H1 (cell line): ENCODE measurements at regions not wholly inside any gene's neighbourhood (a gene's known extent, or its start where the extent isn't known, plus 50 kb on each side); places are given as distances from the start of the nearest gene placed in this dataset.

Source experiments
- KDM4A ChIP-seq: IDR thresholded peaks from one replicate; pipeline ENCODE4 v1.7.1; 2012; ENCODE audit warnings: low read depth, mild to moderate bottlenecking, moderate library complexity, low read length, inconsistent platforms; ENCODE audit not compliant: severe bottlenecking
- KDM5A ChIP-seq: fragments of 200-600 bp; IDR thresholded peaks from 2 replicates; pipeline ENCODE4 v1.7.1; 2012; ENCODE audit warnings: mild to moderate bottlenecking, low read length, inconsistent platforms, mixed read lengths
- NRF1 ChIP-seq: IDR thresholded peaks from 2 replicates; pipeline ENCODE4 v1.6.1; 2011; ENCODE audit warnings: mild to moderate bottlenecking, low read depth, low read length, improper control_type of control experiment
- RBBP5 ChIP-seq: IDR thresholded peaks from 2 replicates; pipeline ENCODE4 v1.7.1; 2012; ENCODE audit warnings: low read depth, mild to moderate bottlenecking, inconsistent platforms, low read length, moderate library complexity, borderline replicate concordance
- TF ChIP-seq, protein P1 (sequence below): IDR thresholded peaks from 2 replicates; pipeline ENCODE4 v1.6.1; 2011; ENCODE audit warnings: low read length, improper control_type of control experiment
- TF ChIP-seq, protein P2 (sequence below): IDR thresholded peaks from 2 replicates; pipeline ENCODE4 v1.6.1; 2011; ENCODE audit warnings: low read depth, mild to moderate bottlenecking, low read length; ENCODE audit not compliant: insufficient read depth

DNA sequence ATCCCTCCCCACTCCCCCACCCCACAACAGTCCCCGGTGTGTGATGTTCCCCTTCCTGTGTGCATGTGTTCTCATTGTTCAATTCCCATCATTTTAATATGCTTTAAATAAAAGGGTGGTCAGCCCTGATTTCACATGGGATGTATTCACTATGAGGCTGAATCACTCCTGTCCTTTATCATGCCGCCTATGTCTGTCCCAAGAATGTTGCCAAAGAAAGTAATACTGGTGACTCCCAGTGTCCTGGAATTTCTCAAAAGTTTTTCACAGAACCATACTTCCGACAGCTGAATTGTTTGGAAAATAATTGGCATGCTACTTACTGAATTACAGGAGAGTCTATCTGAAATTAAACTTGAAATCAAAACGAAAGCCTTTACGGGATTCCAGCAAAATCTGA, 217.7 kb downstream of the HAO1 start (continued):
- TF ChIP-seq, protein P1, sequence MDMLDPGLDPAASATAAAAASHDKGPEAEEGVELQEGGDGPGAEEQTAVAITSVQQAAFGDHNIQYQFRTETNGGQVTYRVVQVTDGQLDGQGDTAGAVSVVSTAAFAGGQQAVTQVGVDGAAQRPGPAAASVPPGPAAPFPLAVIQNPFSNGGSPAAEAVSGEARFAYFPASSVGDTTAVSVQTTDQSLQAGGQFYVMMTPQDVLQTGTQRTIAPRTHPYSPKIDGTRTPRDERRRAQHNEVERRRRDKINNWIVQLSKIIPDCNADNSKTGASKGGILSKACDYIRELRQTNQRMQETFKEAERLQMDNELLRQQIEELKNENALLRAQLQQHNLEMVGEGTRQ, result no peak
- no peak for TF ChIP-seq RBBP5
- TF ChIP-seq KDM4A, result no peak
- no peak for TF ChIP-seq NRF1
- TF ChIP-seq, protein P2, sequence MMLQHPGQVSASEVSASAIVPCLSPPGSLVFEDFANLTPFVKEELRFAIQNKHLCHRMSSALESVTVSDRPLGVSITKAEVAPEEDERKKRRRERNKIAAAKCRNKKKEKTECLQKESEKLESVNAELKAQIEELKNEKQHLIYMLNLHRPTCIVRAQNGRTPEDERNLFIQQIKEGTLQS, result no peak
- no peak for TF ChIP-seq KDM5A
